DND-41 (cell line): ENCODE measurements at regions not wholly inside any gene's neighbourhood (a gene's known extent, or its start where the extent isn't known, plus 50 kb on each side); places are given as distances from the start of the nearest gene placed in this dataset.

Experiments used
- ATAC-seq: fragments of 200-7000 bp; cut with Tn5 transposase; 3 replicates; pipeline ENCODE4 v1.9.1; 2021; ENCODE audit warnings: low read depth; ENCODE audit not compliant: insufficient read depth
- DNase-seq: peaks from one replicate; pipeline ENCODE4 v3.0.0-alpha.2; 2020
- H2AFZ ChIP-seq: 2 replicates; pipeline ENCODE4 v1.6.0; 2012; ENCODE audit warnings: low read depth, low read length
- H3K27ac ChIP-seq: 2 replicates; pipeline ENCODE4 v1.5.1; 2012; ENCODE audit warnings: low read length, inconsistent platforms
- H3K27me3 ChIP-seq: fragments of 200-600 bp; sonication (generic); 2 replicates; pipeline ENCODE4 v1.6.0; 2012; ENCODE audit warnings: low read length, mild to moderate bottlenecking, inconsistent platforms; ENCODE audit not compliant: insufficient read depth, poor library complexity
- H3K36me3 ChIP-seq: 2 replicates; pipeline ENCODE4 v1.5.1; 2012; ENCODE audit warnings: low read length, inconsistent platforms; ENCODE audit not compliant: insufficient read depth
- H3K4me1 ChIP-seq: 2 replicates; pipeline ENCODE4 v1.5.1; 2012; ENCODE audit warnings: mild to moderate bottlenecking, low read length; ENCODE audit not compliant: insufficient read depth
- H3K4me2 ChIP-seq: 2 replicates; pipeline ENCODE4 v1.6.0; 2012; ENCODE audit warnings: mild to moderate bottlenecking, moderate library complexity, low read length, inconsistent platforms; ENCODE audit not compliant: insufficient read depth
- H3K4me3 ChIP-seq, 2 experiments: fragments of 200-600 bp in 1 of 2; shearing (Covaris generic) in 1 of 2; 2 replicates each; pipeline ENCODE4 v1.5.1; 2012 to 2016; ENCODE audit warnings: inconsistent platforms in 2 of 2, low read length in 2 of 2, mild to moderate bottlenecking in 2 of 2, low read depth in 1 of 2, moderate library complexity in 1 of 2
- H3K79me2 ChIP-seq: 2 replicates; pipeline ENCODE4 v1.6.0; 2012; ENCODE audit warnings: low read length, inconsistent platforms; ENCODE audit not compliant: insufficient read depth
- H3K9ac ChIP-seq: 2 replicates; pipeline ENCODE4 v1.6.0; 2012; ENCODE audit warnings: low read depth, mild to moderate bottlenecking, inconsistent platforms, low read length, moderate library complexity
- H3K9me3 ChIP-seq: 2 replicates; pipeline ENCODE4 v1.5.1; 2012; ENCODE audit warnings: low read length, moderate library complexity, mild to moderate bottlenecking, inconsistent platforms; ENCODE audit not compliant: insufficient read depth, severe bottlenecking
- H4K20me1 ChIP-seq: 2 replicates; pipeline ENCODE4 v1.6.0; 2012; ENCODE audit warnings: low read length; ENCODE audit not compliant: insufficient read depth
- EZH2 ChIP-seq: IDR thresholded peaks from 3 replicates; pipeline ENCODE4 v1.6.1; 2012; ENCODE audit warnings: borderline replicate concordance, low read depth, mild to moderate bottlenecking, moderate library complexity, low read length, inconsistent platforms; ENCODE audit not compliant: severe bottlenecking
- TF ChIP-seq, protein P1 (sequence below): IDR thresholded peaks from 2 replicates; pipeline ENCODE4 v1.5.1; 2012; ENCODE audit warnings: borderline replicate concordance, low read length, moderate library complexity, mild to moderate bottlenecking; ENCODE audit not compliant: poor library complexity, severe bottlenecking; ENCODE audit errors: extremely low read depth

GRCh38 chr5:107303171-107303968 is 367.4 kb downstream of the EFNA5 start:
- Histone ChIP-seq H3K27ac (no peak overlapping the region), H3K9me3 (no peaks in the 10 kb centered on the region), H3K4me3 (no peak overlapping the region), H3K36me3 (no peaks in the 10 kb centered on the region), H3K27me3 (no peaks in the 10 kb centered on the region), H2AFZ (no peak overlapping the region), H3K9ac (no peak overlapping the region), H4K20me1 (no peaks in the 10 kb centered on the region), H3K4me1 (no peaks in the 10 kb centered on the region), H3K79me2 (no peaks in the 10 kb centered on the region), H3K4me2 (no peak overlapping the region)
- ATAC-seq (no peak), DNase-seq (no peak)
- TF ChIP-seq EZH2, result no peak
- TF ChIP-seq, protein P1, sequence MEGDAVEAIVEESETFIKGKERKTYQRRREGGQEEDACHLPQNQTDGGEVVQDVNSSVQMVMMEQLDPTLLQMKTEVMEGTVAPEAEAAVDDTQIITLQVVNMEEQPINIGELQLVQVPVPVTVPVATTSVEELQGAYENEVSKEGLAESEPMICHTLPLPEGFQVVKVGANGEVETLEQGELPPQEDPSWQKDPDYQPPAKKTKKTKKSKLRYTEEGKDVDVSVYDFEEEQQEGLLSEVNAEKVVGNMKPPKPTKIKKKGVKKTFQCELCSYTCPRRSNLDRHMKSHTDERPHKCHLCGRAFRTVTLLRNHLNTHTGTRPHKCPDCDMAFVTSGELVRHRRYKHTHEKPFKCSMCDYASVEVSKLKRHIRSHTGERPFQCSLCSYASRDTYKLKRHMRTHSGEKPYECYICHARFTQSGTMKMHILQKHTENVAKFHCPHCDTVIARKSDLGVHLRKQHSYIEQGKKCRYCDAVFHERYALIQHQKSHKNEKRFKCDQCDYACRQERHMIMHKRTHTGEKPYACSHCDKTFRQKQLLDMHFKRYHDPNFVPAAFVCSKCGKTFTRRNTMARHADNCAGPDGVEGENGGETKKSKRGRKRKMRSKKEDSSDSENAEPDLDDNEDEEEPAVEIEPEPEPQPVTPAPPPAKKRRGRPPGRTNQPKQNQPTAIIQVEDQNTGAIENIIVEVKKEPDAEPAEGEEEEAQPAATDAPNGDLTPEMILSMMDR, result no peak

DNA sequence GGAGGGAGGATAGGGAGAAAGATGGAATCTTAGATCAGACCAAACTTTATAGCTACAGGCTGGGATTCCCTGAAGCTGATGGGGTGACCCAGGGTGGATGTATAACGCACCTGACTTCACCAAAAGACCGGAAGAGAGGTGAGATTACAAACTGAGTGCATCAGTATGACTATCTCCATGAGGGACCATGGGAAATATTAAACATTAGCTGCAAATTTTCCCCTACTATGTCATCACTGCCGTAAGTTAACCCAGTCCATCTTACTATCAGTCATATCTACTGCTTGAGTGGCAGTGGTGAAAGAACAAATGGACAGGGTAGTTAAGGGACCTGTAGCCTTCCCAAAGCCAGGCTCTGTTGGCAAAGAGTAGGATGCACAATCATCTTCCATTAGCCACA is 368.3 kb downstream of the EFNA5 start:
- H3K27me3 ChIP-seq, result no peaks in the 10 kb centered on the region
- no peak overlapping the region for H3K27ac ChIP-seq
- no peaks in the 10 kb centered on the region for H3K9me3 ChIP-seq
- no peaks in the 10 kb centered on the region for H3K4me1 ChIP-seq
- no peak overlapping the region for H2AFZ ChIP-seq
- no peaks in the 10 kb centered on the region for H4K20me1 ChIP-seq
- ATAC-seq, result no peak
- no peak overlapping the region for H3K4me3 ChIP-seq
- DNase-seq, result no peak
- no peak overlapping the region for H3K4me2 ChIP-seq
- no peak for TF ChIP-seq EZH2
- TF ChIP-seq, protein P1, result no peak
- H3K79me2 ChIP-seq, result no peaks in the 10 kb centered on the region
- no peaks in the 10 kb centered on the region for H3K36me3 ChIP-seq
- H3K9ac ChIP-seq, result no peak overlapping the region

DNA sequence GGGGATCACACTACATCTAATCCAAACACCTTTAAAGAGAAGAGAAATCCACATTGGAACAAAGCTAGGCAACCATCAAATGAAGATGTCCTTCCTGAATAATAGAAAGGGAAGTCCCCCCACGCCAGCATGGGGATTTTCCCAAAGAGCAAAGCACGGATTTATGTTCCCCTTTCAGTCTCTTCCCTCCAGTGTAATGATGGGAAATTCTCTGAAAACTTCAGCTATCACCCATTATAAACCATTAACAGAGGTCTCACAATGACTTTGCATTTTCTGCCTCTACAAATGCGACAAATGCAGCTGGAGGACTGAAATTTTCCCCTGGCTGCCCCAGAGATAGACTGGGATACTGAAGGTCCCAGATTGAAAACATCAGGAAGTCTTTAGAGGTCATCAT is 368.7 kb downstream of the EFNA5 start:
- H3K9ac ChIP-seq, result no peak overlapping the region
- H3K4me2 ChIP-seq, result no peak overlapping the region
- no peaks in the 10 kb centered on the region for H3K36me3 ChIP-seq
- no peak overlapping the region for H3K27ac ChIP-seq
- no peak overlapping the region for H3K4me3 ChIP-seq
- DNase-seq (no peak), ATAC-seq (no peak)
- no peaks in the 10 kb centered on the region for H3K27me3 ChIP-seq
- H3K4me1 ChIP-seq, result no peaks in the 10 kb centered on the region
- TF ChIP-seq, protein P1, result no peak
- TF ChIP-seq EZH2, result no peak
- no peaks in the 10 kb centered on the region for H4K20me1 ChIP-seq
- no peaks in the 10 kb centered on the region for H3K79me2 ChIP-seq
- H2AFZ ChIP-seq, result no peak overlapping the region
- H3K9me3 ChIP-seq, result no peaks in the 10 kb centered on the region
